ENCODE measurements at regions not wholly inside any gene's neighbourhood (a gene's known extent, or its start where the extent isn't known, plus 50 kb on each side); places are given as distances from the start of the nearest gene placed in this dataset.

GRCh38 chr2:128538396-128538795 lies 219.7 kb upstream of the HS6ST1 start:
- 100% methylated on average over 1 of the region's 2 CpGs; no CpG with 5 or more reads in 1 of the 2 donors for WGBS, 2 donors (ENCODE audit: low coverage in 1 of 2)
- H3K9me3 ChIP-seq: no peaks in the 10 kb centered on the region
- no peak overlapping the region for H3K4me3 ChIP-seq
- TF ChIP-seq POLR2AphosphoS5 (IDR thresholded peaks at IDR 0.05) (no peak), EP300 (IDR thresholded peaks at IDR 0.05) (no peak), CTCF (IDR thresholded peaks at IDR 0.05) (no peak), POLR2A (IDR thresholded peaks at IDR 0.05) (no peak)
- H3K4me1 ChIP-seq: no peaks in the 10 kb centered on the region
- no peak for ATAC-seq
- no peaks in the 10 kb centered on the region for H3K36me3 ChIP-seq
- no peak overlapping the region for H3K27ac ChIP-seq
- no peaks in the 10 kb centered on the region for H3K27me3 ChIP-seq

GRCh38 chr2:128540670-128541069 lies 222.0 kb upstream of the HS6ST1 start:
- no peak for ATAC-seq
- TF ChIP-seq POLR2AphosphoS5 (IDR thresholded peaks at IDR 0.05) (no peak), POLR2A (IDR thresholded peaks at IDR 0.05) (no peak), EP300 (IDR thresholded peaks at IDR 0.05) (no peak)
- no peaks in the 10 kb centered on the region for H3K9me3 ChIP-seq
- 96% methylated on average over 2 to 3 of the region's 3 CpGs for WGBS, 2 donors (ENCODE audit: low coverage in 1 of 2)
- H3K27me3 ChIP-seq: no peaks in the 10 kb centered on the region
- H3K4me1 ChIP-seq: no peaks in the 10 kb centered on the region
- H3K36me3 ChIP-seq: no peaks in the 10 kb centered on the region
- H3K4me3 ChIP-seq: no peak overlapping the region
- no peak overlapping the region for H3K27ac ChIP-seq

GRCh38 chr2:128541448-128541847 lies 222.8 kb upstream of the HS6ST1 start:
- ATAC-seq: no peak
- TF ChIP-seq POLR2A (IDR thresholded peaks at IDR 0.05) (no peak), CTCF (IDR thresholded peaks at IDR 0.05) (no peak), EP300 (IDR thresholded peaks at IDR 0.05) (no peak), POLR2AphosphoS5 (IDR thresholded peaks at IDR 0.05) (no peak)
- Histone ChIP-seq H3K9me3 (no peaks in the 10 kb centered on the region), H3K4me3 (no peak overlapping the region), H3K4me1 (no peaks in the 10 kb centered on the region), H3K27me3 (no peaks in the 10 kb centered on the region), H3K36me3 (no peaks in the 10 kb centered on the region), H3K27ac (no peak overlapping the region)
- WGBS, 2 donors (ENCODE audit: low coverage in 1 of 2): 68 to 72% methylated on average over 2 of the region's 2 CpGs

- H3K4me1 ChIP-seq: no peaks in the 10 kb centered on the region
- TF ChIP-seq EP300 (IDR thresholded peaks at IDR 0.05) (no peak), POLR2AphosphoS5 (IDR thresholded peaks at IDR 0.05) (no peak), POLR2A (IDR thresholded peaks at IDR 0.05) (no peak), CTCF (IDR thresholded peaks at IDR 0.05) (no peak)
- no peak overlapping the region for H3K27ac ChIP-seq
- WGBS, 2 donors (ENCODE audit: low coverage in 1 of 2): 81 to 83% methylated on average over 2 of the region's 3 CpGs
- H3K27me3 ChIP-seq: no peaks in the 10 kb centered on the region
- H3K4me3 ChIP-seq: no peak overlapping the region
- no peaks in the 10 kb centered on the region for H3K36me3 ChIP-seq
- H3K9me3 ChIP-seq: no peaks in the 10 kb centered on the region
- ATAC-seq: no peak
Observed at GRCh38 chr2:128543036-128543435, 224.4 kb upstream of the HS6ST1 start.

GRCh38 chr2:128543646-128544045 lies 225.0 kb upstream of the HS6ST1 start:
- H3K36me3 ChIP-seq: no peaks in the 10 kb centered on the region
- no peaks in the 10 kb centered on the region for H3K27me3 ChIP-seq
- TF ChIP-seq POLR2AphosphoS5 (IDR thresholded peaks at IDR 0.05) (no peak), CTCF (IDR thresholded peaks at IDR 0.05) (no peak), POLR2A (IDR thresholded peaks at IDR 0.05) (no peak), EP300 (IDR thresholded peaks at IDR 0.05) (no peak)
- no peaks in the 10 kb centered on the region for H3K4me1 ChIP-seq
- H3K4me3 ChIP-seq: no peak overlapping the region
- 69 to 78% methylated on average over 6 to 9 of the region's 10 CpGs for WGBS, 2 donors (ENCODE audit: low coverage in 1 of 2)
- no peak for ATAC-seq
- H3K9me3 ChIP-seq: no peaks in the 10 kb centered on the region
- no peak overlapping the region for H3K27ac ChIP-seq

Measured in gastroesophageal sphincter (tissue), 4 donors.